ENCODE measurements at regions not wholly inside any gene's neighbourhood (a gene's known extent, or its start where the extent isn't known, plus 50 kb on each side); places are given as distances from the start of the nearest gene placed in this dataset.

- no peak for DNase-seq
These were observed 295.4 kb upstream of the KCNJ16 start for GRCh38 chr17:69779378-69780214.

DNA sequence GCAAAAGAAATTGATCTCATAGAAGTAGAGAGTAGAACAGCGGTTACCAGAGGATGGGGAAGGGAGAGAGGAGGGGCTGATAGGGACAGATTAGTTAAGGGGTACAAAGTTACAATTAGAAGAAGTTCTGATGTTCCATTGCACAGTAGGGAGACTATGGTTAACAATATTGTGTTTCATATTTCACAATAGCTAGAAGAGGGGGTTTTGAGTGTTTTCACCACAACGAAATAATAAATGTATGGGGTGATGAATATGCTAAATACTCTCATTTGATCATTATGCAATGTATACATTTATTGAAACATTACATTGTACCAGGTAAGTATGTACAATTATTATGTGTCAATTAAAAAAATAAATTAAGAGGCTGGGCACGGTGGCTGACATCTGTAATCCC is 291.2 kb upstream of the KCNJ16 start:
- DNase-seq, result no peak

- no peak for DNase-seq
These were observed 286.1 kb upstream of the KCNJ16 start for GRCh38 chr17:69788957-69789356.

DNA sequence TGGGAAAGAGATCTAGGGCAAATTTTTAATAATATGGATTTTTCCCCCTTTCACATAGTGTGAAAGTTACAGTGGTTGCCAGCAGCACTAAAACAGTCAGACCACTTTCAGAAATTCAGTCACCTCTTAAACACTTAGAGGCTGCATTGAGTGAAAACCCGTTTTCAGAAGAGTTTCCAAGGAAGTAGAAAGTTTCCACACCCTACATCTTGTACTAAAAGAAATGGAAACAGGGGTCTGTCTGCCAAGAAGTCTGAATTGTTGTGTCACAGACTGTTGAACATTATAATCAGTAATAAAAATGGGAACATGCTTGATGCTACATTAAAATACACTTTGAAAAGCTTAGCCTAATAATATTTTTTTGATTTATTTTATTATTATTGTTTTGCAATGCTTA is 278.9 kb upstream of the KCNJ16 start:
- DNase-seq, result no peak

GRCh38 chr17:69800870-69801269 is 274.2 kb upstream of the KCNJ16 start:
- DNase-seq, result no peak

GRCh38 chr17:69801368-69801767 is 273.7 kb upstream of the KCNJ16 start:
- DNase-seq, result no peak

- DNase-seq, result no peak
These were observed 272.8 kb upstream of the KCNJ16 start for GRCh38 chr17:69802045-69802740.

DNA sequence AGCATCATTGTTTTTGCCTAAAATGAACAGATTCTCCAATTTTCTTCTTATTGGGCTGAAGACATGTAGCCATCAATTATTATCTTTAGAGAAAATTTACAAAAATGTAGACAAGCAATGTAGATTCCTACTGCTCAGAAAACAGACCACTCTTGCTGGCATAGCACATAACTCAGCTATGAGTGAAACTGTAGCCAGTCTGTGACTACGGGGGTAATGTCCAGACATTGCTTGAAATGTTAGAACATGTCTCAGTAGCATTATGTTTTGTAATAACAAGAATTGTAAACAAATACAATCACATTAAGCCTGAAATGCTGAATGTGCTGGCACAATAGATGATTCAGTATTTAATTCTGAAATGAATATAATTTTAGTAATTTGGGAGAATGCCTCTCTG is 265.7 kb upstream of the KCNJ16 start:
- DNase-seq, result no peak

DNA sequence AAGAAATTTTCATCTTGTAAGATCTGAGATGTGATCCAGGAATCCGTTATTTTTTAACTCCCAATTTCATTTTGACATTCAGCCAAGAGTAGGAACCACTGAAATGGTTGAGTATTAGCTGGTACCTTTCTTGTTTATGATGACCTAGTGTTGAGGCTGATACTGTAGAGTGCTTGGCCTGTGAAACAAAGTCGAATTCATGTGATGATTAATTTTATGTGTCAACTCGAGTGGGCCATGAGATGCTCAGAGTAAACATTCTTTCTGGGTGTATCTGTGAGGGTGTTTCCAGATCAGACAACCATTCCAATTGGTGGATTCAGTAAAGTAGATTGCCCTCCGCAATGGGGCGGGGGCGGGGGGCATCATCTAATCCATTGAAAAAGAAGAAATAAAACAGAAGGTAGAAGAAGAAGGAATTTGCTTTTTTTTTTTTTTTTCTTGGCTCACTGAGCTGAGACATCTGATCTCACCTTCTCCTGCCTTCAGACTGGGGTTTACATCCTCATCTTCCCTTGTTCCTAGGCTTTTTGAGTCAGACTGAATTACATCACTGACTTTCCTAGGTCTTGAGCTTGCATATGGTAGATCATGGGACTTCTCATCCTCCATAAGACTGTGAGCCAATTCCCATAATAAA is 264.6 kb upstream of the KCNJ16 start:
- DNase-seq, result no peak

DNA sequence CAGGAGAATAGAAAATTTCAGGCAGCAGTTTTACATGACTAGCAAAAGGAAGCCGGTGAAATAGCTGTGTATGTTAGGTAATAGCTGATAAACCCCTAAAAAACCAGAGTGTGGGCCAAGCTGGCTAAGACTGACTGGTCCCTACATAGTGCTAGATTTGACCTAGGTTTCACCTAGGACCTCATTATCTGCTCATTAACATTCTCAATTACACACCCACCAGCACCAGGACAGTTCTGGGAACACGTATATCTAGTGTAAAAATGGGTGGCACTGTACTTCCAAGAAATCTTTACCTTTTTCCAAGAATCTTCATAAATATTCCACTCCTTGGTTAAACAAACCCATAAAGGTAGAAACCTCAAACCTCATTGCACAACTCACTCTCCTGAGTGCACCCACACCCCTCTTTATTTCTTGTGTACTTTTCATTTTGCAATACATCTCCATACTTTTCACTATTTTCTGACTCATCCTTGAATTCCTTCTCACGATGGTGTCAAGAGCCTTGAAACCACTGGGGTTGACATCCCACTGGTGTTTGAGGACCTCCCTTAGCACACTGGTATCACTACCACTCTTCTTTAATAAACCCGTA is 262.7 kb upstream of the KCNJ16 start:
- no peak for DNase-seq

DNA sequence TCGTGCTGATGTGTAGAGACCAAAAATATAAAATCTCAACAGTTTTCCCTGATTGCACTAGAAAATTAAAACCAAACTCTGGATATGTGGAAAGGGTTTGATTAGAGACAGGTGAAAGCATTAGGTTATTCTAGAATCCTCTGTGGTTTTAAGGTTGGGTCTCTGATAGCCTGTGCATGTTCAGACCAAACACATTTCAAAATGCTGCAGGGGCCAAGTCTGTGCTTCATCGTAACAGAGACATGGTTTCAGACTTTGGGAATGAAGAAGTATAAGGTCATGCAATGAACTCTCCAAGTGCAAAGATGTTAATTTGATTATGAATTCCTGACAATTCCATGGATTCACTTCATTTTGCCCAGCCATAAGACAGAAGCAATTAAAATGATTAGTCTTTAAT is 261.0 kb upstream of the KCNJ16 start:
- no peak for DNase-seq

GRCh38 chr17:69815406-69815805 is 259.6 kb upstream of the KCNJ16 start:
- no peak for DNase-seq

DNA sequence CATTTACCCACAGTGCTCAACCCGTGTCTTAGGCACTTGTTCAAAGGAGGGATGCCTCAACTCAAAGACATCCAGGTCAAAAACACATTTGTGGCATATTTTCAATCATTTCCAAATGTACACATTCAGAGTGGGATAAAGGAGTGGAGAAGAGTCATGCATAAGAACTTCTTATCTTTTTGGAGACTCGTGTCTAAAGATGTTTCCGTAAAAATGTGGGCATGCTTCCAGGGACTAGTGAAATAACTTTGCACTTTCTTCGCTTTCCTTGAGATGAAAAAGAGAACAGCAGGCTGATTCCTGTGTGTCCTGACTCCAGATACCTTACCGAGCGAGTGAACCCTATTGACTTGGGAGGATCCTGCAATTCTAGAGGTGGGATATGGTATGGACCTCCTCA is 256.6 kb upstream of the KCNJ16 start:
- DNase-seq, result no peak

- no peak for DNase-seq
These were observed 255.5 kb upstream of the KCNJ16 start for GRCh38 chr17:69819316-69820087.

- DNase-seq, result no peak
These were observed 254.1 kb upstream of the KCNJ16 start for GRCh38 chr17:69820876-69821473.

GRCh38 chr17:69822314-69822875 is 252.6 kb upstream of the KCNJ16 start:
- DNase-seq, result no peak

GRCh38 chr17:69828087-69828486 is 246.9 kb upstream of the KCNJ16 start:
- DNase-seq, result no peak

DNA sequence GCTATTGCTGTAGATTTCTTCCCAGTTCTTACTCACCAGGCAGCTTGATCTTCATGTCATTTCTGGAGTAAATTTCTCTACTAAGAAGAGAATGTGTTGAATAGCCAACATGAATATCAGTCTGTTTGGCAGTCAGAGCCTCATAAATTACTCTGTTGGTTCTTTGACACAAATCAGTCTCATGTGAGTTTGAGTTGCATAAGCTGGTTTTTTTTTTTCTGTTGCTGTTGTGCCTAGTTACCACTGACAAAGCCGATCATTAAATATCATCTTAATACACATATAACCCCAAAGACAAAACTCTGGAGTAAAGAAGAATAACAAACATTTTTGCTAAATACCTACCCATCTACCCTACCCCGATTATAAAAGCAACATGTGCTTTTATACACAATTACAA is 240.5 kb upstream of the KCNJ16 start:
- no peak for DNase-seq

DNA sequence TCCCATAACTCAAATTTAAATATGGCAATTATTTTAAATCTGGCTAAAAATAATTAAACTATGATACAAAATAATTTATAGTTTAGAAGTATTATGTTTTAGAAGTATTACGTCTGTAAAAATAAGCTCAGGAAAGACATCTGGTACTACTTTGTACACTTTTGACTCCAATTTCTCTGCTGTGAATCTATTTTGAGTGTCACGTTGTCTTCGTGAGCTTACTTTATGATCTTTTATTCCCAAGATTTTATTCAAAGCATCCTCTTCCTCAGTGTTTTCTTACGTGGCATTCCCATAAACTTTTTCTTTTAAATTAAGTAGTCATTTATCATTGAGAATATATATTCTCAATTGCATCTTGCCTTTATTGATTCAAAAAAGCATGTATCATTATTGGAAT is 223.3 kb upstream of the KCNJ16 start:
- no peak for DNase-seq

DNA sequence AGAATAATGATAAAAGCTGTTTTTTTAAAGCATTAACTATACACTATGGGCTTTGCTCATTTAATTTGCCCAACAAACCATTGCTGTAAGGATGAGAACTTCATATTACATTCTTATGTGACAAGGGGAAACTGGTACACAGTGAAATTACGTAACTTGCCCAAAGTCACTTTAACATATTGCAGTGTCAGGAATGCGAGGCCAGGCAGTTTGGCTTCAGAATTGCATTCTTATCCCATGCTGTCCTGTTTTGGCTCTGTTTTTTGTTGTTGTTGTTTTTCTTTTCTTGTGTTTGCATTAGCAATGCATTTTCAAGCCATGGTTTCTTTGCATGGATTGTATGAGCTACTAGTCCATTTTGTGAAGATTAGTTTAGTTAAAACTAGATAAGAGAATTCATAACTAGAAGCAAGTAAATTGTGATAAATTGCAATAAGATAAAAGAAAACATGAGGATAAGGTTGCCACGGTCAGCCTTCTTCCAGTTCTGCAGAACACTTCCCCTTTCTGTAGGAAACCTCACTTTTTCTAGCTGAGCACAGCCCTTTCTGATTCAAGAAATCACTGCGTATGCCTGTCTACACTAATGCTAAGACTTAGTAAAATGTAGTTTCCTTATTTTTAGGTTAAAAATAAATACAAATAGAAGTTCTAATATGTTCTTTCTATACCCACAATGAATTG is 221.3 kb upstream of the KCNJ16 start:
- DNase-seq, result no peak

GRCh38 chr17:69854225-69854780 is 220.7 kb upstream of the KCNJ16 start:
- no peak for DNase-seq

Data from NCI-H187 treated with DMSO at 0.1 percent for 48 hours (cell line).